HG03108 (cell line): ENCODE measurements at regions not wholly inside any gene's neighbourhood (a gene's known extent, or its start where the extent isn't known, plus 50 kb on each side); places are given as distances from the start of the nearest gene placed in this dataset.

Source experiments
- ATAC-seq: cut with Tn5 transposase; IDR thresholded peaks from one replicate; pipeline ENCODE4 v1.9.1; 2021; ENCODE audit warnings: moderate library complexity; ENCODE audit not compliant: unreplicated experiment

DNA sequence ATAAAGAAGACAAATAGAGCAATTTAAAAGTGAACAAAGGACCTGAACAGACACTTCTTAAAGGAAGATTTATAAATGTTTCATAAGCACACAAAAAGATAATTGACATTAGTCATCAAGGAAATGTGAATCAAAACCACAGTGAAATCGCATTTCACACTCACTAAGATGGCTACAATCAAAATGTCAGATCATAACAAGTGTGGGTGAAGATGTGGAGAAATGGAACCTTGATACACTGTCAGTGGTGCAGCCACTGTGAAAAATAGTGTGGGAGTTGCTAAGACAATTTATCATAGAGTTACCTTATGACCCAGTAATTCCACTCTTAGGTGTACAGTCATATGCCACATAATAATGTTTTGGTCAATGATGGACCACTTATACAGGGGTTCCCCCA lies 54.5 kb upstream of the HTR4 start:
- no peak for ATAC-seq

DNA sequence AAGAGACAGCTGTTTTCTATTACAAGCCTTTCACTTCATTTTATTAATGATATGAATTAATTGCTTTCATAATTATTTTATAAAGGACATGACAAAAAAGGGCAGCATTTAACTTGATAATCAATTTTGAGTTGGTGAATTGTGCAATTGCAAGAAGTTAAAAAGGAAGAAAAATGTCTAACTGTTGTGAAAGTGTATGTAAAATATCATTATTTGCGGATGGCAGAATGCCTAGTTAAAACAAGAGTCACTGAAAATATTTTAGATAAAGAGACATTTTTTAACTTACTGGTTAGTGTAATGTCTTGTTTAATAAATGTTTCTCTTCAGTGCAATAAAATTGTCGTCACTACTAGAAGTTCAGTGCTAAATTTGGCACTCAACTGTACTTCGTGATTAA lies 57.6 kb upstream of the HTR4 start:
- ATAC-seq, result no peak

DNA sequence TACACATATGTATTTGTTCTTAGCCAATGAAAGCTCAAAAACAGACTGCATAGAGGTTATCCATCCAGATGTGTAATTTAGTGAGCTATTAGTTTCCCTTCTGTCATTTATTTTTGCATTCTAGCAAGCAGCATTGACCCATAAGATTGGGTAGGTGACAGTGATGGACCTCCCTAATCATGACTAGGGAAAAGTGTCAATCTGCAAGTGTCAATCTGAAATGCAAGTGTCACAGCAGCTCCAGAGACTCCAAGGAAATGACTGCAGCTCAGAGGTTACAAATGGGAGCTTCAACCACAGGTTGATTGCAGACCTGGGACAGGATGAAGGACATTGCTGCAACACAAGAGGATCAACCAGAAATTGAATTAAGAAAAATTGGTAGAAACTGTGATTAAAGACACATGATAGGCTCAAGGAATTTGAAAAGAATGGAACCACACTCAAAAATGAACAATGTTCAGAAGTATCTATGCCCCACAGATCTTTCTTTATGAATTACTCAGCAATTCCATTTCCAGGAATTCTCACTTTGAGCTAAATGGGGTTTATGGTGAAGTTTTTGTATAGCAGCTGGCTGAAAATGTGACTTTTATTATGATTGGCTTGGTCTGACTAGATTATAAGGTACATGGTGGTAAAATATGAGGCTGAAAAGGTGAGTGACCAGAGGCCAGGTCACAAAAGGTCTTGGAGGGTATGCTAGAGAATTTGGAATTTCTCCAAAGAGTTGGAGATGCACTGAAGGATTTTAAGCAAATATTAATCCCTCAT lies 59.6 kb upstream of the HTR4 start:
- ATAC-seq, result no peak

DNA sequence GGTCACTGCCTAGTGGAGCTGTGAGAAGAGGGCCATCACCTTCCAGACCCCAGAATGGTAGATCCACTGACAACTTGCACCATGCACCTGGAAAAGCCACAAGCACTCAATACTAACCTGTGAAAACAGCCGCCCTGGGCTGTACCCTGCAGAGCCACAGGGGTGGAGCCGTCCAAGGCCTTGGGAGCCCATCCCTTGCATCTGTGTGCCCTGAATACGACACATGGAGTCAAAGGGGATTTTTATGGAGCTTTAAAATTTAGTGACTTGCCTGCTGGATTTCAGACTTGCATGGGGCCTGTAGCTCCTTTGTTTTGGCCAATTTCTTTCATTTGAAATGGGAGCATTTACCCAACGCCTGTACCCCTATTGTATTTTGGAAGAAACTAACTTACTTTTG lies 62.4 kb upstream of the HTR4 start:
- ATAC-seq, result no peak

DNA sequence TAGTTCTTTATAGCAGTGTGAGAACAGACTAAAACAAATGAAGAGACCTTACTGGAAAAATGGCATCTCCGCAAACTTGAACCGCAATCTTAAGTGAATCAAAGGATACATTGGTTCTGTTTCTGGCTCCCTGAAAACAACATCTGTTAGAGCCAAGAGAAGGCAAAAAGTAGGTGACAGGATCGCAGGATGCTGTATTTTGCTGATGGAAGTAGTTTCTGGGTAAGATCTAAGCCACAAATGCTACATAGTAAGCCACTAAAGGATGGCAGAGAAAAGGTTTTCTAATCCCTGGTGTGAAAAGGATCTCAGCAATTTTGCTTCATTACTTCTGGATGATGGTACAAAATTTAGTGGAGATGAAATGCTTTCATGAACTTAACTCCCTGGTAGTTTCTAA lies 63.3 kb upstream of the HTR4 start:
- ATAC-seq, result no peak

DNA sequence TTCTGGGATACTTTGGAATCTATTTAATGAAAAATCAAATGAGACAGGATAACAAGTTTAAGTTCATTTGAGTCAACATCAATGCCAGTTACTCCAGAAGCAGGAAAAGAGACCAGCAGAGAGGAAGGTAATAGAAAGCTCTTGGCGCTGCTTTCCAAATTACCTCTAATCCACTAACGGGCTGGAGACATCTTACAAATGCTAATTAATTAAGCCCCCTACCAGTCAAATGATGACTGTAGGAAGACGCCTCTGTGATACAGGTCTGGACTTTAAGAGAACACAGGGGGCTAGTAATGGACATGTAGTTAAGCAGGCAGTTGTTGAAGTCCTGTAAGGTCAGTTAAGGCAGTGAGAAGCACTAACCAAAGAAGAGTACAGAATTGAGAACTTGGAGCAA lies 65.3 kb upstream of the HTR4 start:
- ATAC-seq, result no peak

DNA sequence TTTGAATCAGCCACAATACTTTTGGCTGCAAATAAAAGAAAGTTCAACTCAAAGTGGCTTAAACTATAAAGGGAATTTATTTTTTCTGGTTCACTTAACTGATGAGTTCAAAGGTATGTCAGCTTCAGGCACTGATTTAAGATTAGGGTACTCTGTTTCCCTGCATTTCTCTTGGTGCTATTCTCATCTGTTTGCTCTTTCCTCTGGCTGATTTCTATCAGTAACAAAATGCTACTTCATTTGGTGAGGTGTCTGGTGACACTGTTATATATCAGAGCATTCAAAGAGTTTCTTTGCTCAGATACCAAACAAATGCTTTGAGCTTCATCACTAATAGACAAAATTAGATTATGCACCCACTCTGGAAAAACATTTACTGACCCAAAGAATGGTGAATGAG lies 65.9 kb upstream of the HTR4 start:
- ATAC-seq, result no peak

GRCh38 chr5:148723143-148723542 lies 68.8 kb upstream of the HTR4 start:
- ATAC-seq, result no peak

GRCh38 chr5:148725675-148726074 lies 71.3 kb upstream of the HTR4 start:
- no peak for ATAC-seq

GRCh38 chr5:148729182-148729581 lies 74.9 kb upstream of the HTR4 start:
- no peak for ATAC-seq

GRCh38 chr5:148730270-148730669 lies 75.9 kb upstream of the HTR4 start:
- no peak for ATAC-seq

DNA sequence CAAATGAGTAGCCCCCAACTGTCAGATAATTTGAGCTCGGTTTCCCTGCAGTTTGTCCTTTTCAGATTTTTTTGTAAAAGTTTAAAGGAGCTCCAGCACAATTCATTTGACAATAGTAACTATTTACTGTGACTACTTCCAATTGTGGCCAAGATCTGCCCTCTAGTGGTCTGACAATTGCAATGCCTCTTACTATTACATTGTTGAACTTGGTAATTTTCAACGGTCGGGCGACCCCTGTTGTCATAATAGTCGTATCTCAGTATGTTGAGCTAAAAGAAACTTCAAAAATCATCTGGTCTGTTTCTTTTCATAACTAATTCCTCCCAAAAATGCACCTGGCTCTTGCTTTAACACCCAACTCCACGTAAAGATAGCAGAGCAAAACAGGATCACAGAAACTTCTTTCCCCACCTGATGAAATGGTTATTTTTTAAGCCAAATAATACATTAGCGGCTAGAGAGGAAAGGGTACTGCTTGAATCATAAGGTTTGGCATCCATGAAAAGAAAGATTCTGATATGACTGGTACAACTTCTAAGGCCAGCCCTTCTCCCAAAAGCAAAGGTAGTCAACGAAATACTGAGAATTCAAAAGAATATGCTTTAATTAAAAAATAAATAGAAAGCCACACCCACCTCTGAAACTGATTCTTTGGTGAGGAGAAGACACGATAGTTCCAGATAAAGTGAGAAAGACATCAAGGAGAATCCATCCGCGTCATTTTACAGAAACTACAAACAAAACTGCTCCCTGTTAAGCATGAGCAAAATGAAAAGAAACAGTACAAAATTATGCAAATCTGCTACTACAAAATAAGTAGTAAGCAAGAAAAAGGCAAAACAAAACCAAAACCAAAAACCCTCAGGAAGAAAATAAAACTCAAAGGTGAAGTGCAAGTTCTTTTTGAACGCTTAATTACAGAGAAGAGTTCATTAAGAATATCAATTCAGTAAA lies 76.9 kb upstream of the HTR4 start:
- peak; percentile 76 for ATAC-seq

GRCh38 chr5:148732692-148733091 lies 78.4 kb upstream of the HTR4 start:
- no peak for ATAC-seq

DNA sequence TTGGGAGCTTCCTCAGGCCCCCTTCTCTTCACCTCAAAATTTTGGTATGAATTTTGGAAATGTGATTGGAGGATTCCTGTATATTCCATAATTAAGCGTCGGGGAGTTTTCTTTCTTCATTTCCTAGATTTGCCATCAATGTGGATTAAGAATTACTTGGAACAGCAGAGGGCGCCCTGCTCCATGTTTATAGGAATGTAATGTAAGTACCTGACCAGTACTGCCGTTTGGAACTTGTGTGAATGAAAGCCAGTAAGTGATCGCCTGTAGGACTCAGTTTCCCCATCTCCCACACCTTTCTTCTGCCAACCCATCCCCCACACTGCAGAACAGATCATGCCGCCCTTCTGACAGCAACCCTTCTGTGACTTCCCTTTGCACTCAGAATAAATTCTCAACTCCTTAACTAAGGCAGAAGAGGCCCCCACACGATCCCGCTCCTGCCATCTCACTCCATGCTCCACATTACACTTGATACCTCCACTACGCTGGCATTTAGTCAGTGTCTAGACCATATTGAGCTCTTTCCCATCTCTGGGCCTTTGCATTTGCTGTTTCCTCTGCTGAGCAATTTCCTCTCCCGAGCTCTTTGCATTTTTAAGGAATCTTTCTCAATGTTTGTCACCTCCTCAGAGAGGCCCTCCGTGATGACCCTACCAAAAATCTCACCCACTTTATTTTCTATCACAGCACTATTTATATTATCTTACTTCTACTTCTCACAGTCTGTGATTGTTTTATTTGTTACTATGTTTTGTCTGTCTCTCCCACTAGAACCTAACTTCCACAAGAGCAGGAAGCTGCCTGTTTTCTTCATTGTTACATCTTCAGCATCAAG lies 79.5 kb upstream of the HTR4 start:
- ATAC-seq, result no peak

- no peak for ATAC-seq
Observed at GRCh38 chr5:148734518-148734917, 80.2 kb upstream of the HTR4 start.

DNA sequence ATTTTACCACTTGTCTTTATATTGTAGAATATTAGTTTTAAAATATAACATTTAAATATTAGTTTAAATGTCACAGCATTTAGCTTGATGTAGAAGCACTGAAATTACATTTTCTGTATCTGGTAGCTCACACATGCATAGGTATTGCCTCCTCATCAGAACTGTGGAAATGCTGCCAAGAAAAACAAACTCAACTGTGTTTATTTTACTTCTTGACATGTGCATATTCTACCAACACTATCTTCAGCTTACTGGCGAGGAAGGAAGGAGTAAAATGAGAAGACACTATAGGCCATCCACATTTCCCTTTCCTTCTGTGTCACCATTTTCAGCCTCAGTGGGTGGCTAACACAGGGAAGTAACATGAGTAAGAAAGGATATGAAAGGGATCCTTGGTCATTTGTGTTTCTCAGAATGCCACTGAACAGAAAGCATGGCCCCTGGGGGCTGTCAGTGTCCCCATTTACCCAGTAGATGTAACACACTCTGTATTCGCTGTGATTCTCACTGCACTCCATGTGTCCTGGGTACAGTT lies 81.0 kb upstream of the HTR4 start:
- no peak for ATAC-seq

- ATAC-seq, result no peak
Observed at GRCh38 chr5:148739023-148739422, 84.7 kb upstream of the HTR4 start.

DNA sequence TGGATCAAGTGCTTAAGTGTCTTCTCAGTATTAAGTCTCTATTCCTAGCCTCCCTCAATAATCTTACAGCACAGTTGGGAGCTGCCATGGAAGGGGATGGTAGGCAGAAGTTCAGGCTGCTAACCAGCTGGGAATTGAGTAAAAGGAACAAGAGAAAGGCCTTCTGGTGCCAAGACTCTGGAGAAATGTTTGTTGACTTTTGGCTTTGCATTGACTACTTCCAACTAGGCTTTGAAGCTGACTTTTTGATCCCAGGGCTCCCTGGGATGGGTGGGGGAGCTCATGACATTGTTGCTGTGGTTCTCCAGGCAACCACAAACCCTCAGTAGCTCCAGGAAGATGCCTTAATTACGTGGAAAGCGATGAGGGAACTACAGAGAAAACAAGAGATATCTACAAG lies 85.2 kb upstream of the HTR4 start:
- no peak for ATAC-seq

DNA sequence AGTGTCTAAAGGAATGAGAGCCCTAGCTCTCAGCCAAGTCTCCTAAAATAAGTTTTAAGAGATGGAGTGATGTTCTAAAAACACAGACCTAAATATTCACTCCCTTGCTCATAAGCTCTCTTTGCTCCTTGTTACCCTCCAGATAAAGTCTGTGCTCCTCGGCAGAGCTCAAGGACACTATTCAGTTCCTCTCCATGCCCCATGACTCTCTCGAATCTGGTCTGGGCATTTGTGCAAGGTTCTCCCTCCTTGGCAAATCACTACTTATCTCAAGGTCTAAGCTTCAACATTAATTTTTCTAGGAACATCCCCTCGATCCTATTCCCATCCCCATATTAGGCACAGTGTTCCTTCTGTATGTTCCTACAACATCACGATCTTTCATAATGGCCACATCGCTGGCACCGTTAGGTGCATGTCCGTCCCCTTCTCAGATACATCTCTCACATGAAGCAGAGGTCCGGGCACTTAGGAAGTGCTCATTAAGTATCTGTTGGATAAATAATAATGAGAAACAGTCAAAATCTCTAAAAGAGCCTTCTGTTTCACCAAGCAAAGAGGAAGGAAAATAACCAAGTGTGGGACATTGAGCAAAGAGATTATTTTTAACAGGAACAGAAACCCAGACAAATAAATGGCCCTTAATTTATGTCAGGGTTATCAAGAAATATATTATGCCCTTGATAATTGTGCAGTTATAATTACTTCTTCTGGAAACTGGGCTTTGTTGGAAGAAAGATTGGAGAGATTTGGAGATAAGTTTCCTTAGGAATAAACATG lies 85.9 kb upstream of the HTR4 start:
- ATAC-seq, result no peak
